ENCODE measurements at regions not wholly inside any gene's neighbourhood (a gene's known extent, or its start where the extent isn't known, plus 50 kb on each side); places are given as distances from the start of the nearest gene placed in this dataset.

- ChIA-PET POLR2A (no interaction called here), CTCF (no interaction called here)
Measured at GRCh38 chr14:25929881-25930615, 667.8 kb downstream of the NOVA1 start.

GRCh38 chr14:25911831-25912230, 686.0 kb downstream of the NOVA1 start:
- no peaks in the 10 kb centered on the region for H3F3A ChIP-seq (replicated peaks; ENCODE audit: insufficient read depth)
- no peak overlapping the region for H2AFZ ChIP-seq (ENCODE audit: low read depth)
- H3K9ac ChIP-seq, result no peak overlapping the region
- H3K4me2 ChIP-seq, result no peak overlapping the region
- H3K4me3 ChIP-seq (ENCODE audit: low read depth in 2 of 2, low read length in 1 of 2), result no peak overlapping the region
- no peaks in the 10 kb centered on the region for H4K20me1 ChIP-seq (ENCODE audit: insufficient read depth)
- H3K27ac ChIP-seq (ENCODE audit: low read depth in 2 of 2, low read length in 1 of 2), result no peak overlapping the region
- WGBS (ENCODE audit: low lambda C conversion rate), result 0% methylated on average over 4 of the region's 9 CpGs
- CTCF ChIA-PET, result no interaction called here
- POLR2A ChIA-PET, result no interaction called here
- H3K79me2 ChIP-seq (ENCODE audit: insufficient read depth), result no peaks in the 10 kb centered on the region
- H3K4me1 ChIP-seq (ENCODE audit: control insufficient read depth in 1 of 2, insufficient read depth in 2 of 2, low read depth in 1 of 2, low read length in 1 of 2), result no peaks in the 10 kb centered on the region
- H3K9me3 ChIP-seq, result no peaks in the 10 kb centered on the region
- no peak for DNase-seq
- H3K27me3 ChIP-seq (ENCODE audit: insufficient read depth), result 0 out of 2 replicates have a peak, but pooled peaks cover 4% of the 10 kb centered on the region
- no peaks in the 10 kb centered on the region for H3K36me3 ChIP-seq (replicated peaks in 1 of 2; ENCODE audit: control insufficient read depth in 1 of 2, insufficient read depth in 2 of 2, low read length in 1 of 2)
- no peaks in the 10 kb centered on the region for H3K9me2 ChIP-seq
- TF ChIP-seq USF1 (IDR thresholded peaks at IDR 0.05; ENCODE audit: borderline replicate concordance, low read depth) (no peak), SIN3A (IDR thresholded peaks at IDR 0.05; ENCODE audit: borderline replicate concordance, low read depth, low read length) (no peak), GATA2 (CRISPR knock-in tag; IDR thresholded peaks at IDR 0.05) (no peak), PBX3 (IDR thresholded peaks at IDR 0.05) (no peak), MXI1 (IDR thresholded peaks at IDR 0.05; ENCODE audit: low read depth, low read length) (no peak), FOXJ3 (CRISPR knock-in tag; IDR thresholded peaks at IDR 0.05) (no peak), NFIC (IDR thresholded peaks at IDR 0.05; ENCODE audit: borderline replicate concordance) (no peak), YY1 (IDR thresholded peaks at IDR 0.05; ENCODE audit: low read depth) (no peak), EZH2phosphoT487 (IDR thresholded peaks at IDR 0.05; ENCODE audit: borderline replicate concordance, low read depth) (no peak), SMC3 (IDR thresholded peaks at IDR 0.05; ENCODE audit: low read depth, low read length) (no peak), JUND (IDR thresholded peaks at IDR 0.05) (no peak), USF2 (IDR thresholded peaks at IDR 0.05; ENCODE audit: borderline replicate concordance, low read depth, low read length) (no peak), RCOR1 (IDR thresholded peaks at IDR 0.05; ENCODE audit: low read length) (no peak)

More at GRCh38 chr14:25929881-25930615, 667.8 kb downstream of the NOVA1 start:
- DNase-seq, result no peak
- Histone ChIP-seq H3K27ac (ENCODE audit: low read depth in 2 of 2, low read length in 1 of 2) (no peak overlapping the region), H3F3A (replicated peaks; ENCODE audit: insufficient read depth) (no peaks in the 10 kb centered on the region), H3K9me2 (no peaks in the 10 kb centered on the region), H3K4me1 (ENCODE audit: control insufficient read depth in 1 of 2, insufficient read depth in 2 of 2, low read depth in 1 of 2, low read length in 1 of 2) (no peaks in the 10 kb centered on the region), H2AFZ (ENCODE audit: low read depth) (no peak overlapping the region), H3K79me2 (ENCODE audit: insufficient read depth) (no peaks in the 10 kb centered on the region), H3K4me3 (ENCODE audit: low read depth in 2 of 2, low read length in 1 of 2) (no peak overlapping the region), H3K9me3 (no peaks in the 10 kb centered on the region), H3K9ac (no peak overlapping the region), H3K27me3 (ENCODE audit: insufficient read depth) (no peaks in the 10 kb centered on the region), H3K4me2 (no peak overlapping the region), H4K20me1 (ENCODE audit: insufficient read depth) (no peaks in the 10 kb centered on the region), H3K36me3 (replicated peaks in 1 of 2; ENCODE audit: control insufficient read depth in 1 of 2, insufficient read depth in 2 of 2, low read length in 1 of 2) (no peaks in the 10 kb centered on the region)
- 3% methylated on average over 7 of the region's 7 CpGs for WGBS (ENCODE audit: low lambda C conversion rate)
- TF ChIP-seq NFIC (IDR thresholded peaks at IDR 0.05; ENCODE audit: borderline replicate concordance) (no peak), TCF12 (IDR thresholded peaks at IDR 0.05) (no peak), REST (IDR thresholded peaks at IDR 0.05; ENCODE audit: low read depth, low read length) (no peak), SMC3 (IDR thresholded peaks at IDR 0.05; ENCODE audit: low read depth, low read length) (no peak)

All from SK-N-SH (cell line).